Body of pancreas (tissue), 4 donors: ENCODE measurements at regions not wholly inside any gene's neighbourhood (a gene's known extent, or its start where the extent isn't known, plus 50 kb on each side); places are given as distances from the start of the nearest gene placed in this dataset.
A peak's percentile ranks its signal among the peaks of the same experiment; 100 is the strongest.
"Not testable (repeated sequence)": the region's sequence is repeated elsewhere in the genome, so short reads cannot be mapped to it uniquely, and the experiment has no call there.

Experiments used
- ATAC-seq: fragments of 150-250 bp; one replicate; pipeline ENCODE4 v1.9.1; 2016
- DNase-seq, 4 donors: peaks; one replicate each; pipeline ENCODE4 v3.0.0-alpha.2; 2019
- H3K27ac ChIP-seq, 4 donors: fragments of 200-600 bp; sonication (generic); 1 replicate in 3 of 4; 2 replicates in 1 of 4; pipeline versions ENCODE4 v1.5.1 to v1.6.1; 2016 to 2019; ENCODE audit warnings: mild to moderate bottlenecking in 1 of 4, mixed read lengths in 1 of 4, moderate library complexity in 1 of 4
- H3K27me3 ChIP-seq, 2 donors: fragments of 200-600 bp; sonication (generic); one replicate each; pipeline ENCODE4 v1.6.0; 2016; ENCODE audit warnings: mild to moderate bottlenecking in 1 of 2
- H3K36me3 ChIP-seq, 2 donors: fragments of 200-600 bp; sonication (generic); replicated peaks in 1 of 2; 2 replicates each; pipeline ENCODE4 v1.5.1; 2016; ENCODE audit warnings: low read depth in 2 of 2; ENCODE audit not compliant: insufficient read depth in 1 of 2
- H3K4me1 ChIP-seq: fragments of 200-600 bp; sonication (generic); one replicate; pipeline ENCODE4 v1.6.0; 2016
- H3K4me3 ChIP-seq, 2 donors: fragments of 200-600 bp; sonication (generic); 1 replicate in 1 of 2; 2 replicates in 1 of 2; pipeline ENCODE4 v1.5.1; 2016 to 2019
- H3K9me3 ChIP-seq, 3 donors: fragments of 200-600 bp; sonication (generic); 1 replicate in 2 of 3; 2 replicates in 1 of 3; pipeline ENCODE4 v1.5.1; 2016
- CTCF ChIP-seq, 7 experiments: fragments of 450-650 bp in 4 of 7; fragments of 200-600 bp in 3 of 7; sonication (generic) in 3 of 7; IDR thresholded peaks; one replicate each; pipeline ENCODE4 v1.5.1; 2016 to 2019; ENCODE audit warnings: antibody characterized with exemption in 7 of 7
- POLR2A ChIP-seq, 3 donors: fragments of 450-650 bp; IDR thresholded peaks; one replicate each; pipeline ENCODE4 v1.6.1; 2016; ENCODE audit warnings: antibody characterized with exemption in 3 of 3, mild to moderate bottlenecking in 2 of 3
- WGBS, 2 donors: methylation state at CpG; one replicate each; pipeline ENCODE4 v1.1.5; 2017; 5-methylcytosine and 5-hydroxymethylcytosine counted together
- intact Hi-C: fragments of 100-400 bp; cut with DNase I; formaldehyde crosslinking; loops from one replicate; pipeline ENCODE4 v1.15.1; 2023

GRCh38 chr12:20077618-20078017 lies 290.7 kb upstream of the PDE3A start:
- TF ChIP-seq POLR2A (IDR thresholded peaks at IDR 0.05) = no peak
- no peak for TF ChIP-seq CTCF (IDR thresholded peaks at IDR 0.05)
- WGBS, 2 donors = 20 to 21% methylated on average over 3 of the region's 3 CpGs
- Histone ChIP-seq H3K4me3 (no peak overlapping the region), H3K36me3 (no peaks in the 10 kb centered on the region), H3K27ac (peak overlapping the region in 1 of 4 donors; percentile 16), H3K27me3 (no peaks in the 10 kb centered on the region), H3K4me1 (peaks cover 8% of the 10 kb centered on the region), H3K9me3 (no peaks in the 10 kb centered on the region)
- DNase-seq (no peak), ATAC-seq (peak; percentile 50)
- intact Hi-C loops = no loop called here

DNA sequence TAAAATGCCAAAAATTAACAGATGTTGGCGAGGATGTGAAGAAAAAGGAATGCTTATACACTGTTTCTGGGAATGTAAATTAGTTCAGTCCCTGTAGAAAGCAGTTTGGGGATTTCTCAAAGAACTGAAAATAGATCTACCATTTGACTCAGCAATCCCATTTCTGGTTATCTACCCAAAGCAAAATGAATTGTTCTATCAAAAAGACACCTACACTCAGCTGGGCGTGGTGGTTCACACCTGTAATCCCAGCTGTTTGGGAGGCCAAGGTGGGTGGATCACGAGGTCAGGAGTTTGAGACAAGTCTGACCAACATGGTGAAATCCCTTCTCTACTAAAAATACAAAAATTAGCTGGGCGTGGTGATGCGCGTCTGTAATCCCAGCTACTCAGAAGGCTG lies 279.3 kb upstream of the PDE3A start:
- no peak for DNase-seq

GRCh38 chr12:20093190-20093810 lies 275.0 kb upstream of the PDE3A start:
- H3K27ac ChIP-seq, DNase-seq, ATAC-seq, H3K36me3 ChIP-seq, H3K9me3 ChIP-seq, intact Hi-C loops, H3K4me3 ChIP-seq, H3K27me3 ChIP-seq, H3K4me1 ChIP-seq: not testable (repeated sequence)
- 88 to 93% methylated on average over 7 to 24 of the region's 32 CpGs for WGBS, 2 donors

More for the DNA sequence above, 279.3 kb upstream of the PDE3A start:
- ATAC-seq = no peak
- H3K27ac ChIP-seq = no peak overlapping the region
- intact Hi-C loops = no loop called here
- no peaks in the 10 kb centered on the region for H3K27me3 ChIP-seq
- no peaks in the 10 kb centered on the region for H3K36me3 ChIP-seq
- no peak for TF ChIP-seq POLR2A (IDR thresholded peaks at IDR 0.05)
- TF ChIP-seq CTCF (IDR thresholded peaks at IDR 0.05) = no peak
- 89 to 91% methylated on average over 6 of the region's 6 CpGs for WGBS, 2 donors
- H3K4me1 ChIP-seq = no peaks in the 10 kb centered on the region
- H3K4me3 ChIP-seq = no peak overlapping the region
- no peaks in the 10 kb centered on the region for H3K9me3 ChIP-seq

DNA sequence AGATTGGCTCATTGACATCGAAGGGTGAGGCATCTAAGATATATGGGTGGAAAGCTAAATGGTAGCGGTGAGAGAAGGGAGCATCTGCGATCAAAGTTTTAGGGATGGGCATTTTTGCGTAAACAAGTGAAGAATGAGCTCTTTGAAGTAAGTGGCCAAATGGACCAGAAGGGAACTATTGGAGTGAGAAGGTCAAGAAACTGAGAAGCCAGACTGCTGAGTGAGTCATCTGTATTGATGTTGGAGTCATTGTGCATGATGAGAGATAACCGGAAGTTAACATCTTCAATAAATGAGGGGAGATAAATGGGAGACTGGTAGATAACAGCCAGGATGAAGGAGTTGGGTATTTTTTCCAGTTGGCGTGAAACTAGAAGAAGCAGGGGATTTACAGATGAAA lies 271.9 kb upstream of the PDE3A start:
- no peaks in the 10 kb centered on the region for H3K4me1 ChIP-seq
- H3K36me3 ChIP-seq = no peaks in the 10 kb centered on the region
- H3K27ac ChIP-seq = no peak overlapping the region
- no peak overlapping the region for H3K4me3 ChIP-seq
- intact Hi-C loops = no loop called here
- 82 to 85% methylated on average over 6 of the region's 6 CpGs for WGBS, 2 donors
- TF ChIP-seq POLR2A (IDR thresholded peaks at IDR 0.05) (no peak), CTCF (IDR thresholded peaks at IDR 0.05) (no peak)
- no peaks in the 10 kb centered on the region for H3K27me3 ChIP-seq
- ATAC-seq (no peak), DNase-seq (no peak)
- no peaks in the 10 kb centered on the region for H3K9me3 ChIP-seq

DNA sequence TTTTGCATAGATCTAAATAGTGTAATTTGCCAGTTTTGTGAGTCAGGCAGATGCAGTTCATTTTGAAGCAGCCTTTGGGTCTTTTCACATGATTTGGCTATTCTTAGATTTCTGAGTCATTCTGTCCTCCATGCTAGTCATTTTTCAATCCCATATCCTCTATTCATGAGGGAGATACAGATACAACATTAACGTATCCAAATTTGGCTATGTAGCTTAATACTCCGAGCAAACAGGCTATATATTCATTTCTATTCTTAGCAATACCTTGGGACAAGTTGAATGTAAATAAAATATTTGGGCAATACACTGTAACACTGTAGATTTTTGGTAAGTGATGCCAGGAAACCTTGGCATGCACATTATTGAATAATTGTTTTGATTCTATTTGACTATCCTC lies 270.7 kb upstream of the PDE3A start:
- H3K36me3 ChIP-seq = no peaks in the 10 kb centered on the region
- H3K9me3 ChIP-seq = no peaks in the 10 kb centered on the region
- no peaks in the 10 kb centered on the region for H3K27me3 ChIP-seq
- 65 to 82% methylated on average over 2 of the region's 2 CpGs for WGBS, 2 donors
- no peak overlapping the region for H3K27ac ChIP-seq
- no peak for DNase-seq
- no peak for TF ChIP-seq CTCF (IDR thresholded peaks at IDR 0.05)
- TF ChIP-seq POLR2A (IDR thresholded peaks at IDR 0.05) = no peak
- intact Hi-C loops = no loop called here
- H3K4me1 ChIP-seq = no peaks in the 10 kb centered on the region
- no peak for ATAC-seq
- H3K4me3 ChIP-seq = no peak overlapping the region
